B cell (primary cell): ENCODE measurements at regions not wholly inside any gene's neighbourhood (a gene's known extent, or its start where the extent isn't known, plus 50 kb on each side); places are given as distances from the start of the nearest gene placed in this dataset.

Experiments used
- CTCF ChIP-seq: fragments of 200-600 bp; IDR thresholded peaks from one replicate; pipeline ENCODE4 v1.8.0; 2022; ENCODE audit warnings: antibody characterized with exemption, mild to moderate bottlenecking
- EZH2 ChIP-seq: IDR thresholded peaks from 2 replicates; pipeline ENCODE4 v1.6.1; 2012; ENCODE audit warnings: borderline replicate concordance, low read depth, mild to moderate bottlenecking, moderate library complexity, low read length; ENCODE audit not compliant: insufficient read depth, poor library complexity, severe bottlenecking

GRCh38 chr2:37790462-37790861, 119.0 kb upstream of the CDC42EP3 start:
- no peak for TF ChIP-seq CTCF
- no peak for TF ChIP-seq EZH2
